GM19395 (cell line): ENCODE measurements at regions not wholly inside any gene's neighbourhood (a gene's known extent, or its start where the extent isn't known, plus 50 kb on each side); places are given as distances from the start of the nearest gene placed in this dataset.

Experiments
- ATAC-seq: cut with Tn5 transposase; IDR thresholded peaks from one replicate; pipeline ENCODE4 v1.9.1; 2021; ENCODE audit warnings: mild to moderate bottlenecking, moderate library complexity; ENCODE audit not compliant: unreplicated experiment

- no peak for ATAC-seq
These were observed 616.3 kb upstream of the TMEM132C start for GRCh38 chr12:127650626-127651025.

GRCh38 chr12:127652281-127652680 lies 614.7 kb upstream of the TMEM132C start:
- no peak for ATAC-seq

GRCh38 chr12:127654383-127654985 lies 612.5 kb upstream of the TMEM132C start:
- no peak for ATAC-seq

- no peak for ATAC-seq
These were observed 611.3 kb upstream of the TMEM132C start for GRCh38 chr12:127655691-127656090.

GRCh38 chr12:127656266-127656665 lies 610.7 kb upstream of the TMEM132C start:
- no peak for ATAC-seq

- ATAC-seq, result no peak
These were observed 609.9 kb upstream of the TMEM132C start for GRCh38 chr12:127657036-127657435.

GRCh38 chr12:127660961-127661360 lies 606.0 kb upstream of the TMEM132C start:
- no peak for ATAC-seq

GRCh38 chr12:127663716-127664115 lies 603.3 kb upstream of the TMEM132C start:
- no peak for ATAC-seq

- no peak for ATAC-seq
These were observed 602.1 kb upstream of the TMEM132C start for GRCh38 chr12:127664901-127665300.

GRCh38 chr12:127667131-127667685 lies 599.8 kb upstream of the TMEM132C start:
- no peak for ATAC-seq

- ATAC-seq, result no peak
These were observed 596.7 kb upstream of the TMEM132C start for GRCh38 chr12:127670294-127670693.

GRCh38 chr12:127670796-127671195 lies 596.2 kb upstream of the TMEM132C start:
- ATAC-seq, result no peak

GRCh38 chr12:127675936-127676335 lies 591.0 kb upstream of the TMEM132C start:
- no peak for ATAC-seq

GRCh38 chr12:127677537-127678131 lies 589.3 kb upstream of the TMEM132C start:
- peak; percentile 85 for ATAC-seq

- no peak for ATAC-seq
These were observed 588.0 kb upstream of the TMEM132C start for GRCh38 chr12:127678945-127679344.

- ATAC-seq, result no peak
These were observed 586.5 kb upstream of the TMEM132C start for GRCh38 chr12:127680516-127680915.

- no peak for ATAC-seq
These were observed 585.7 kb upstream of the TMEM132C start for GRCh38 chr12:127681151-127681754.

- no peak for ATAC-seq
These were observed 581.5 kb upstream of the TMEM132C start for GRCh38 chr12:127685491-127685890.

GRCh38 chr12:127685931-127686330 lies 581.0 kb upstream of the TMEM132C start:
- no peak for ATAC-seq

- ATAC-seq, result no peak
These were observed 579.8 kb upstream of the TMEM132C start for GRCh38 chr12:127687181-127687580.

- no peak for ATAC-seq
These were observed 578.0 kb upstream of the TMEM132C start for GRCh38 chr12:127688906-127689428.

GRCh38 chr12:127690161-127690560 lies 576.8 kb upstream of the TMEM132C start:
- no peak for ATAC-seq
